GM12878 (cell line): ENCODE measurements at regions not wholly inside any gene's neighbourhood (a gene's known extent, or its start where the extent isn't known, plus 50 kb on each side); places are given as distances from the start of the nearest gene placed in this dataset.

Experiments
- ATAC-seq: fragments of 200-7000 bp; cut with Tn5 transposase; 3 replicates; pipeline ENCODE4 v1.9.1; 2020; ENCODE audit warnings: mild to moderate bottlenecking, moderate library complexity
- BruUV-seq: library from RNA; stranded (reverse); fragments of 400-500 nt; replicated peaks from 2 replicates; lab custom pipeline; 2021; lab: Mats Ljungman, UMichigan
- CTCF ChIA-PET: fragments of 300-600 bp; sonication (Branson Sonifier 250); formaldehyde crosslinking; extraction: SDS; loops from one replicate; lab custom pipeline; 2021; ENCODE audit warnings: inconsistent platforms; lab: Yijun Ruan, JAX
- POLR2A ChIA-PET: fragments of 350-600 bp; formaldehyde crosslinking; extraction: SDS; loops from one replicate; lab custom pipeline; 2021; ENCODE audit warnings: inconsistent platforms; lab: Charles Lee
- RAD21 ChIA-PET: fragments of 300-600 bp; sonication (Branson Sonifier 250); formaldehyde crosslinking; loops from one replicate; lab custom pipeline; 2023; ENCODE audit warnings: antibody characterized with exemption; ENCODE audit not compliant: unreplicated experiment; lab: Charles Lee
- SMC1A ChIA-PET: fragments of 300-600 bp; sonication (Branson Sonifier 250); formaldehyde crosslinking; loops from one replicate; lab custom pipeline; 2023; ENCODE audit not compliant: unreplicated experiment, uncharacterized antibody; lab: Charles Lee
- DNase-seq: peaks from one replicate; pipeline ENCODE4 v3.0.0-alpha.2; 2011; ENCODE audit warnings: low read depth, low spot score
- FAIRE-seq: peaks from 3 replicates; lab custom pipeline; 2011; peaks lifted over from hg19 to GRCh38; lab: Jason Lieb, UNC
- H2AFZ ChIP-seq: 2 replicates; pipeline ENCODE4 v1.6.0; 2011; ENCODE audit warnings: low read depth, low read length, control low read depth; ENCODE audit not compliant: control insufficient read depth
- H3K27ac ChIP-seq: 2 replicates; pipeline ENCODE4 v1.5.1; 2011; ENCODE audit warnings: control low read depth; ENCODE audit not compliant: control insufficient read depth, insufficient read depth
- H3K27me3 ChIP-seq, 2 experiments: replicated peaks in 1 of 2; 2 replicates each; pipeline versions ENCODE4 v1.6.0 to v1.6.1; 2011; ENCODE audit warnings: low read length in 1 of 2; ENCODE audit not compliant: control insufficient read depth in 2 of 2, insufficient read depth in 2 of 2
- H3K36me3 ChIP-seq, 2 experiments: 2 replicates each; pipeline ENCODE4 v1.5.1; 2011; ENCODE audit warnings: low read length in 1 of 2; ENCODE audit not compliant: control insufficient read depth in 2 of 2, insufficient read depth in 2 of 2
- H3K4me1 ChIP-seq: 2 replicates; pipeline ENCODE4 v1.6.1; 2011; ENCODE audit warnings: mild to moderate bottlenecking, low read length, moderate library complexity, mixed read lengths; ENCODE audit not compliant: control insufficient read depth, insufficient read depth
- H3K4me2 ChIP-seq: 2 replicates; pipeline ENCODE4 v1.6.0; 2011; ENCODE audit warnings: control low read depth; ENCODE audit not compliant: control insufficient read depth, insufficient read depth
- H3K4me3 ChIP-seq: fragments of 200-600 bp; sonication (generic); 2 replicates; pipeline ENCODE4 v1.5.1; 2016
- H3K79me2 ChIP-seq: 2 replicates; pipeline ENCODE4 v1.6.0; 2011; ENCODE audit warnings: low read length; ENCODE audit not compliant: control insufficient read depth, insufficient read depth
- H3K9ac ChIP-seq: 2 replicates; pipeline ENCODE4 v1.8.0; 2011; ENCODE audit warnings: low read length, control low read depth, mixed read lengths; ENCODE audit not compliant: control insufficient read depth, insufficient read depth
- H3K9me3 ChIP-seq: replicated peaks from 3 replicates; pipeline ENCODE4 v1.5.1; 2011; ENCODE audit warnings: mild to moderate bottlenecking, low read length; ENCODE audit not compliant: control insufficient read depth, insufficient read depth
- H4K20me1 ChIP-seq: 2 replicates; pipeline ENCODE4 v1.6.0; 2011; ENCODE audit not compliant: control insufficient read depth, insufficient read depth
- CHD1 ChIP-seq: IDR thresholded peaks from 2 replicates; pipeline ENCODE4 v1.6.1; 2012; ENCODE audit warnings: low read depth, low read length, improper control_type of control experiment
- HDGF ChIP-seq: fragments of 450-650 bp; IDR thresholded peaks from 2 replicates; pipeline ENCODE4 v1.6.1; 2016; ENCODE audit warnings: antibody characterized with exemption
- KLF5 ChIP-seq: fragments of 450-650 bp; IDR thresholded peaks from 2 replicates; pipeline ENCODE4 v1.6.1; 2014; ENCODE audit warnings: mild to moderate bottlenecking; ENCODE audit not compliant: partially characterized antibody
- NFYB ChIP-seq: IDR thresholded peaks from 2 replicates; pipeline ENCODE4 v1.6.1; 2011; ENCODE audit warnings: low read depth, mild to moderate bottlenecking, low read length, improper control_type of control experiment, moderate library complexity; ENCODE audit not compliant: insufficient read depth
- NKRF ChIP-seq: fragments of 450-650 bp; conservative IDR thresholded peaks from 2 replicates; pipeline ENCODE4 v1.6.1; 2017; ENCODE audit warnings: mild to moderate bottlenecking, moderate library complexity
- NR2F1 ChIP-seq: fragments of 450-650 bp; conservative IDR thresholded peaks from 2 replicates; pipeline ENCODE4 v1.6.1; 2017; ENCODE audit warnings: mild to moderate bottlenecking
- PKNOX1 ChIP-seq: fragments of 450-650 bp; IDR thresholded peaks from 2 replicates; pipeline ENCODE4 v1.6.1; 2016; ENCODE audit warnings: mild to moderate bottlenecking
- RBBP5 ChIP-seq: fragments of 200-600 bp; sonication (generic); conservative IDR thresholded peaks from 2 replicates; pipeline ENCODE4 v1.6.1; 2016
- SREBF2 ChIP-seq: IDR thresholded peaks from 2 replicates; pipeline ENCODE4 v1.6.1; 2012; ENCODE audit warnings: mild to moderate bottlenecking, low read length
- SRF ChIP-seq, 2 experiments: IDR thresholded peaks; 2 replicates each; pipeline ENCODE4 v1.6.1; 2011; ENCODE audit warnings: low read depth in 2 of 2, low read length in 2 of 2, mild to moderate bottlenecking in 1 of 2, moderate library complexity in 1 of 2
- SUZ12 ChIP-seq: fragments of 200-600 bp; sonication (generic); IDR thresholded peaks from one replicate; pipeline ENCODE4 v1.6.1; 2018; ENCODE audit warnings: antibody characterized with exemption, mild to moderate bottlenecking; ENCODE audit not compliant: unreplicated experiment
- ZNF207 ChIP-seq: fragments of 450-650 bp; IDR thresholded peaks from 2 replicates; pipeline ENCODE4 v1.6.1; 2014; ENCODE audit warnings: antibody characterized with exemption, mild to moderate bottlenecking, borderline replicate concordance
- ZNF622 ChIP-seq: fragments of 450-650 bp; IDR thresholded peaks from 2 replicates; pipeline ENCODE4 v1.6.1; 2017; ENCODE audit warnings: mild to moderate bottlenecking, inconsistent platforms
- ZZZ3 ChIP-seq: IDR thresholded peaks from 2 replicates; pipeline ENCODE4 v1.6.1; 2011; ENCODE audit warnings: low read depth; ENCODE audit not compliant: control insufficient read depth, insufficient read length
- WGBS: methylation state at CpG from one replicate; pipeline ENCODE4 v1.1.6; 2016; ENCODE audit warnings: low lambda C conversion rate; ENCODE audit not compliant: insufficient replicate concordance, insufficient coverage; ENCODE audit errors: missing lambda C conversion rate; 5-methylcytosine and 5-hydroxymethylcytosine counted together
- in situ Hi-C: fragments of 300-500 bp; cut with MboI; formaldehyde crosslinking; loops from 9 replicates; pipeline ENCODE4 v1.14.3; 2018; ENCODE audit warnings: mixed read lengths
- intact Hi-C: fragments of 100-400 bp; cut with micrococcal nuclease; formaldehyde crosslinking; loops from one replicate; pipeline ENCODE4 v1.14.2; 2022; ENCODE audit not compliant: unreplicated experiment

- no peak for TF ChIP-seq ZNF207
- no peak for TF ChIP-seq SREBF2
- no peak for TF ChIP-seq NR2F1
- TF ChIP-seq HDGF, result no peak
- no peak for TF ChIP-seq NKRF
- TF ChIP-seq SUZ12, result no peak
Observed at GRCh38 chr7:68070992-68071391, 1074.4 kb downstream of the TYW1 start (continued).

- no TSS peak for BruUV-seq
- in situ Hi-C loops (no loop called here), intact Hi-C loops (no loop called here)
- FAIRE-seq (no peak), ATAC-seq (no peak), DNase-seq (no peak)
- no peak overlapping the region for H3K27ac ChIP-seq
- no peaks in the 10 kb centered on the region for H3K79me2 ChIP-seq
- H4K20me1 ChIP-seq, result no peaks in the 10 kb centered on the region
- H3K4me1 ChIP-seq, result no peaks in the 10 kb centered on the region
- H3K4me3 ChIP-seq, result no peak overlapping the region
- no peak overlapping the region for H2AFZ ChIP-seq
- no peak overlapping the region for H3K9ac ChIP-seq
- 13% methylated on average over 5 of the region's 5 CpGs for WGBS
- ChIA-PET SMC1A (interaction anchor here (0.6 kb wide), 1 partner anchor 155 kb away, joined by 3 read pairs; no protein-coding TSS in a partner anchor), RAD21 (no interaction called here), CTCF (no interaction called here), POLR2A (no interaction called here)
- no peaks in the 10 kb centered on the region for H3K36me3 ChIP-seq
- no peaks in the 10 kb centered on the region for H3K27me3 ChIP-seq
- TF ChIP-seq RBBP5 (no peak), CHD1 (no peak), ZNF207 (no peak), SRF (IDR thresholded peaks at IDR 0.05; ENCODE audit: low read depth in 2 of 2, low read length in 2 of 2) (no peak), KLF5 (no peak), PKNOX1 (no peak), NFYB (no peak), ZZZ3 (no peak), ZNF622 (no peak)
- no peaks in the 10 kb centered on the region; the same call in 2 of the 3 replicates for H3K9me3 ChIP-seq
- no peak overlapping the region for H3K4me2 ChIP-seq
Observed at GRCh38 chr7:68073701-68074100, 1077.1 kb downstream of the TYW1 start.
